Mucosa of descending colon (tissue), 3 donors: ENCODE measurements at regions not wholly inside any gene's neighbourhood (a gene's known extent, or its start where the extent isn't known, plus 50 kb on each side); places are given as distances from the start of the nearest gene placed in this dataset.
A peak's percentile ranks its signal among the peaks of the same experiment; 100 is the strongest.

Experiments used
- ATAC-seq: fragments of 200-7000 bp; cut with Tn5 transposase; one replicate; pipeline ENCODE4 v1.9.1; 2020; ENCODE audit warnings: mild to moderate bottlenecking, moderate library complexity
- DNase-seq, 3 donors: peaks; one replicate each; pipeline ENCODE4 v3.0.0-alpha.2; 2020
- H3K36me3 ChIP-seq: fragments of 200-600 bp; one replicate; pipeline ENCODE4 v1.8.0; 2021; ENCODE audit warnings: low read depth, mild to moderate bottlenecking
- H3K4me1 ChIP-seq: fragments of 200-600 bp; one replicate; pipeline ENCODE4 v1.8.0; 2021; ENCODE audit warnings: low read depth, mild to moderate bottlenecking
- H3K4me3 ChIP-seq: fragments of 200-600 bp; one replicate; pipeline ENCODE4 v1.8.0; 2021; ENCODE audit warnings: mild to moderate bottlenecking
- H3K9me3 ChIP-seq: fragments of 200-600 bp; one replicate; pipeline ENCODE4 v1.8.0; 2021; ENCODE audit warnings: mild to moderate bottlenecking
- CTCF ChIP-seq: fragments of 200-600 bp; IDR thresholded peaks from one replicate; pipeline ENCODE4 v1.8.0; 2022; ENCODE audit warnings: antibody characterized with exemption, mild to moderate bottlenecking
- intact Hi-C, 2 donors: fragments of 100-400 bp; cut with DNase I in 1 of 2; cut with micrococcal nuclease in 1 of 2; formaldehyde crosslinking; loops; one replicate each; pipeline versions ENCODE4 v1.11.0 to v1.11.1; 2022; cut with DNase I, micrococcal nuclease
- donor health status: DM: no; HTN: no; CAD: no; lungs with moderate emphysema.
- donor health status: DM: no; HTN: no; CAD: no.
- donor health status: DM: no; HTN: yes; CAD: no.

DNA sequence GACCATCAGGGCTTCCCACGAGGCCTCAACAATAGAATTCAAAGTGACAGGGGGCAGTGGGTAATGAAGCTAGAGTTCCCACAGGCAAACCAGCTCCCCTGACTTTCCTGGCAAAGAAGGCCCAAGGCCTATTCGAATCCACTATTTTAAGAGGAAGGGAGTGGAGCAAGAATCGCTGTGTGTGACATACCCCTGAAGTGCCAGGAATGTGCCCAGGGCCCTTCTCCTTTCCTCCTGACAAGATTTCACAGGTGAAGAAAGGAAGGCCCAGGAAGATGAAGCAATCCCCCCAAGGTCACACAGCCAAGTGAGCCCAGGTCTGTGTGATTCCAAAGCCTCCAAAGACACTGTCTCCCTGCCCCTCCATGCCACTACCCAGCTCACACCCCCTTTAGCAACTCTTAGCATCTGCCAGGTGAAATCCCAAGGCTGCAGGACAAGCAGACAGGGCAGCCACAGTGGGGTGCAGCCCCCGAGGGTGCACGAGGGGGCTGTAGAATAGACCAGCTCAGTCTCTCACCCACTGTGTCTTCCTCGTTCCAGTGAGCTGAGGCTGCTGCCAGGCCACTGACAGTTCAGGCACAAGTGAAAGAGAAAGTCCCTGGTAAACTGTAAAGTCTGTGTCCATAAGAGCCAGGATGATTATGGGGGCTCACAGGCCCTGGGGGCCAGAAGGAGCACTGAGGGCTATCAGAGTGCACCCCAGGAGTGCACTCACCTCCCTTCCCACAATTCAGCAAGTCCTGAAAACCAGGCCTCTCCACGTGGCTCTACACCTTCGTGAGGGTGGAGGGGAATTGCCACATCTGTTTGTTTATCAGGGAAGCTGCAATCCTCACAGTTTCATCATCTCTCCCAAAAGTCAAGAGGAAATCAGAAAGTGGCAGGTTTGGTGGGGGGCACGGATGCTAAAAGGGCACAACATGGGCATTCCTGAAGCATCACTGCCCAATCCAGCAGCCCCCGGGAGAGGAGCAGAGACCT lies 70.8 kb upstream of the ZMIZ1 start:
- no peaks in the 10 kb centered on the region for H3K36me3 ChIP-seq
- DNase-seq (no peak), ATAC-seq (peak; percentile 61)
- H3K9me3 ChIP-seq: no peaks in the 10 kb centered on the region
- H3K4me1 ChIP-seq: no peaks in the 10 kb centered on the region
- intact Hi-C loops: no loop called here
- no peak overlapping the region for H3K4me3 ChIP-seq
- no peak for TF ChIP-seq CTCF

DNA sequence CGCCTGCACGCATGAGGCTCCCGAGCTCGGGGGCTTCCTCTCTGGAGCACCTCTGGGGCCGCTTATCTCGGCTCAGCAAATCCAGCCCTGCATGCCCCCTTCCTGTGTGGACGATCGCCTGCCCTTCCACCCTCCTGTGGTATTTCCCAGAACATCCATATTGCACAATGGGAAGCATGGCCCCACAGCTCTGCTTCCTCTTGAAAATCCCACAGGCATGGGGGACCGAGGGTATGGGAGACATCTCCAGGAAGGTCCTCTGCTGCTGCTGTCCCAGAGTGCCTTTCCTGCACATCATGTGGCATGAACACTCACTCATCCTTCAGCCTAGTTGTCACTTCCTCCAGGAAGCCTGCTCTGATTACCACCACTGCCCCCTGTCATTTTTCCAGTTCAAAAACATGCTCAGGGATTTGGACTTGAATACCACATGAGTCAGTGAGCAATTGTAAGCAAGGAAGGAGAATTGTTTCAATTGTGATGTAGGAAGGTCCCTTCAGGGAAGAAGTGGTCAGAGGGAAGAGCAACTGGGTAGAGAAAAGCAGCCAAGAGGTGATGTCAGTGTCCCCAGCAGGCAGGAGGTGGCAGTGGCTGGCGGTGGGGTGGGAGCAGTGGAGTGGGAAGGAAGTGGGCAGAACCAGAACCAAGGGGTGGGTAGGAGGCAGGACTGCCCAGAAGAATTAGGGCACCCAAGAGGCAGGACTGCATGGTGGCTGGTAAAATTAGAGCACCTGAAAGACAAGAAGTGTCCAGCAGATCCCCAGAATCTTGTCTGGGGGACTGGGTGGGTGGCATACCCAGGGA lies 67.5 kb upstream of the ZMIZ1 start:
- ATAC-seq (no peak), DNase-seq (no peak)
- TF ChIP-seq CTCF: no peak
- Histone ChIP-seq H3K4me1 (no peaks in the 10 kb centered on the region), H3K9me3 (no peaks in the 10 kb centered on the region), H3K36me3 (no peaks in the 10 kb centered on the region), H3K4me3 (no peak overlapping the region)
- intact Hi-C loops: no loop called here

GRCh38 chr10:79002336-79002735 lies 66.4 kb upstream of the ZMIZ1 start:
- H3K9me3 ChIP-seq: no peaks in the 10 kb centered on the region
- DNase-seq (no peak), ATAC-seq (no peak)
- intact Hi-C loops: no loop called here
- no peak for TF ChIP-seq CTCF
- H3K4me1 ChIP-seq: no peaks in the 10 kb centered on the region
- H3K36me3 ChIP-seq: no peaks in the 10 kb centered on the region
- H3K4me3 ChIP-seq: no peak overlapping the region

GRCh38 chr10:79003183-79004100 lies 65.3 kb upstream of the ZMIZ1 start:
- H3K9me3 ChIP-seq: no peaks in the 10 kb centered on the region
- H3K36me3 ChIP-seq: no peaks in the 10 kb centered on the region
- intact Hi-C loops: no loop called here
- no peaks in the 10 kb centered on the region for H3K4me1 ChIP-seq
- peak; percentile 28 for ATAC-seq
- DNase-seq: no peak
- no peak for TF ChIP-seq CTCF
- H3K4me3 ChIP-seq: no peak overlapping the region

DNA sequence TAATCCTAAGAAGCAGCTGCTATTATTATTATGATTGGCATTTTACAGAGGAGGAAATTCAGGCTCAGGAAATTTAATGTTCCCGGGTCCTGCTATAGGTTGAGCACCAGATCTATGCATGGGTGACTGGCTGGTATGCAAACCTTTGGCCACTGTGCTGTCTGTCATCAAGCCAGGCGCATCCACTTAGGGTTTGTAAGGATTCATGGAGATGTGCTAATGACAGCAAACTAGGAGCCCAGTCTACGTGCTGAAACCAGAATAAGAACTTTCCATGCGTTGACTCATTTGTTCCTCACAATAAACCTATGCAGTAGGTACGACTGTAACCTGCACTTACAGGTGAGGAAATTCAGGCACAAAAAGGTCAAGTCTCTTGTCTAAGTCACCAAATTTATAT lies 64.5 kb upstream of the ZMIZ1 start:
- no peak overlapping the region for H3K4me3 ChIP-seq
- no peak for ATAC-seq
- DNase-seq: no peak
- H3K4me1 ChIP-seq: no peaks in the 10 kb centered on the region
- intact Hi-C loops: no loop called here
- no peaks in the 10 kb centered on the region for H3K9me3 ChIP-seq
- H3K36me3 ChIP-seq: no peaks in the 10 kb centered on the region
- TF ChIP-seq CTCF: no peak
